ENCODE measurements at regions not wholly inside any gene's neighbourhood (a gene's known extent, or its start where the extent isn't known, plus 50 kb on each side); places are given as distances from the start of the nearest gene placed in this dataset.

GRCh38 chr5:174315471-174315870 lies 270.0 kb downstream of the NSG2 start:
- H3K27ac ChIP-seq (ENCODE audit: low read depth in 1 of 2, low read length in 1 of 2) = no peak overlapping the region
- H3K27me3 ChIP-seq (ENCODE audit: control insufficient read depth in 2 of 2, insufficient read depth in 1 of 2, low read length in 1 of 2) = peaks cover 4 to 26% of the 10 kb centered on the region in 2 donors
- H3K36me3 ChIP-seq (ENCODE audit: control insufficient read depth in 2 of 2, insufficient read depth in 2 of 2, low read length in 1 of 2) = no peaks in the 10 kb centered on the region
- no peak for DNase-seq (ENCODE audit: low read depth in 6 of 9, low spot score in 9 of 9)
- WGBS = 84% methylated on average over 5 of the region's 5 CpGs
- H3K4me3 ChIP-seq (ENCODE audit: low read length in 2 of 2) = no peak overlapping the region
- H3K4me1 ChIP-seq (ENCODE audit: control insufficient read depth in 2 of 2, insufficient read depth in 2 of 2, low read length in 2 of 2) = no peaks in the 10 kb centered on the region
- no peaks in the 10 kb centered on the region for H3K9me3 ChIP-seq (ENCODE audit: control insufficient read depth in 2 of 2, insufficient read depth in 1 of 2, low read length in 1 of 2)

GRCh38 chr5:174315871-174316270 lies 270.4 kb downstream of the NSG2 start:
- WGBS = 94% methylated on average over 17 of the region's 17 CpGs

DNA sequence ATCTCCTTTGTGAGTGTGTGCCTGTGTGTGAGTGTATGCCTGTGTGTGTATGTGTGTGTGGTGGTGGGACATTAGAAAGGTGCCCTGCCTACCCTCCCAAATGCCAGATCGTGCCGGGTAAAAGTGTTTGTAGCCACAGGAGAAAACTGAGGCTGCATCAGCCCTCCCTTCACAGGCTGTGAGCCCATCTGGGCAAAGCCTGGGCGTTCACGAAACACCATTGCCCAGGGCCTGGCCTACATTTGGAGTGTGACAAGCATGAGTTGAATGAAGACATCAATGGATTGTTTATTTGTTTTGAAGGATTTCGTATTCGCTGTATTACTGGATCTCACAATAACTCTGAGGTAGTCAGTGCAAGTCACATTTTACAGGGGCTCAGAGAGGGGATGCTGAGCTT lies 270.8 kb downstream of the NSG2 start:
- Histone ChIP-seq H3K27ac (ENCODE audit: low read depth in 1 of 2, low read length in 1 of 2) (no peak overlapping the region), H3K4me3 (ENCODE audit: low read length in 2 of 2) (no peak overlapping the region), H3K36me3 (ENCODE audit: control insufficient read depth in 2 of 2, insufficient read depth in 2 of 2, low read length in 1 of 2) (no peaks in the 10 kb centered on the region), H3K9me3 (ENCODE audit: control insufficient read depth in 2 of 2, insufficient read depth in 1 of 2, low read length in 1 of 2) (no peaks in the 10 kb centered on the region), H3K27me3 (ENCODE audit: control insufficient read depth in 2 of 2, insufficient read depth in 1 of 2, low read length in 1 of 2) (peaks cover 4 to 20% of the 10 kb centered on the region in 2 donors), H3K4me1 (ENCODE audit: control insufficient read depth in 2 of 2, insufficient read depth in 2 of 2, low read length in 2 of 2) (no peaks in the 10 kb centered on the region)
- 87% methylated on average over 6 of the region's 6 CpGs for WGBS
- no peak for DNase-seq (ENCODE audit: low read depth in 6 of 9, low spot score in 9 of 9)

More at GRCh38 chr5:174315871-174316270, 270.4 kb downstream of the NSG2 start:
- H3K36me3 ChIP-seq (ENCODE audit: control insufficient read depth in 2 of 2, insufficient read depth in 2 of 2, low read length in 1 of 2) = no peaks in the 10 kb centered on the region
- DNase-seq (ENCODE audit: low read depth in 6 of 9, low spot score in 9 of 9) = no peak
- no peak overlapping the region for H3K4me3 ChIP-seq (ENCODE audit: low read length in 2 of 2)
- H3K4me1 ChIP-seq (ENCODE audit: control insufficient read depth in 2 of 2, insufficient read depth in 2 of 2, low read length in 2 of 2) = no peaks in the 10 kb centered on the region
- no peaks in the 10 kb centered on the region for H3K9me3 ChIP-seq (ENCODE audit: control insufficient read depth in 2 of 2, insufficient read depth in 1 of 2, low read length in 1 of 2)
- peaks cover 4 to 24% of the 10 kb centered on the region in 2 donors for H3K27me3 ChIP-seq (ENCODE audit: control insufficient read depth in 2 of 2, insufficient read depth in 1 of 2, low read length in 1 of 2)
- no peak overlapping the region for H3K27ac ChIP-seq (ENCODE audit: low read depth in 1 of 2, low read length in 1 of 2)

DNA sequence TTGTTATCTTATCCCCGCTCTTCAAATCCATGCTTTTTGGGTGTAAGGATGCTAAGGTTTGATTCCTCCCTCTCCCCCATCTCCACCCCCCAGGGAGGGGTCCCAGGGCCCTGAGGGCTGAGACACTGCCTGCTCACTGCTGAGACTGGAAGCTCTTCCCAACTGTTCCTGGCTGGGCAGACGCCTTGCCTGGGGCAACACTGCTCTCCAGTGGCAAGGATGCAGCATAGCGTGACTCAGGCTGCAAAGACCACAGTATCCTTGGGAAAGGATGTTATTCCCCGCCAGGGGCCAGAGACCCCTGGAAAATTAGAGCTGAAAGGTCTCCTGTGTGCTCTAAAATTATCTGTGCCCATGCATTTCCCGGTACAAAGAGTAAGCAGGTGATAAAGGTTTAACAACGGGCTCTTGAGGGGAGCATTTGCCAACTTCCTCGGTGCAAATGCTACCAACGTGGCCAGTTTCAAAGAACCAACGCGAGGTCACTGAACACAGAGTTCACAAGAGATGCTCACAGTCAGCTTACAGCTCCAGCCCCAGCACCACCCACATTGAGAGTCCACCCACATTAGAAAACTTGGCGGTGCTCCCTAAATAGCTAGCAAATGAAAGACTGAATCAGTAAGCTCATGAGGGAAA lies 271.9 kb downstream of the NSG2 start:
- WGBS = 22% methylated on average over 11 of the region's 11 CpGs
- Histone ChIP-seq H3K27ac (ENCODE audit: low read depth in 1 of 2, low read length in 1 of 2) (no peak overlapping the region), H3K27me3 (ENCODE audit: control insufficient read depth in 2 of 2, insufficient read depth in 1 of 2, low read length in 1 of 2) (peaks cover 0 to 9% of the 10 kb centered on the region in 2 donors), H3K9me3 (ENCODE audit: control insufficient read depth in 2 of 2, insufficient read depth in 1 of 2, low read length in 1 of 2) (no peaks in the 10 kb centered on the region), H3K4me1 (ENCODE audit: control insufficient read depth in 2 of 2, insufficient read depth in 2 of 2, low read length in 2 of 2) (no peaks in the 10 kb centered on the region), H3K36me3 (ENCODE audit: control insufficient read depth in 2 of 2, insufficient read depth in 2 of 2, low read length in 1 of 2) (no peaks in the 10 kb centered on the region), H3K4me3 (ENCODE audit: low read length in 2 of 2) (no peak overlapping the region)
- DNase-seq (ENCODE audit: low read depth in 6 of 9, low spot score in 9 of 9) = no peak

- H3K27ac ChIP-seq (ENCODE audit: low read depth in 1 of 2, low read length in 1 of 2) = no peak overlapping the region
- no peaks in the 10 kb centered on the region for H3K4me1 ChIP-seq (ENCODE audit: control insufficient read depth in 2 of 2, insufficient read depth in 2 of 2, low read length in 2 of 2)
- no peak overlapping the region for H3K4me3 ChIP-seq (ENCODE audit: low read length in 2 of 2)
- DNase-seq (ENCODE audit: low read depth in 6 of 9, low spot score in 9 of 9) = no peak
- H3K36me3 ChIP-seq (ENCODE audit: control insufficient read depth in 2 of 2, insufficient read depth in 2 of 2, low read length in 1 of 2) = no peaks in the 10 kb centered on the region
- peaks cover 0 to 2% of the 10 kb centered on the region in 2 donors for H3K27me3 ChIP-seq (ENCODE audit: control insufficient read depth in 2 of 2, insufficient read depth in 1 of 2, low read length in 1 of 2)
- H3K9me3 ChIP-seq (ENCODE audit: control insufficient read depth in 2 of 2, insufficient read depth in 1 of 2, low read length in 1 of 2) = no peaks in the 10 kb centered on the region
Measured at GRCh38 chr5:174318578-174318977, 273.1 kb downstream of the NSG2 start.

- 91% methylated on average over 9 of the region's 9 CpGs for WGBS
- no peaks in the 10 kb centered on the region for H3K9me3 ChIP-seq (ENCODE audit: control insufficient read depth in 2 of 2, insufficient read depth in 1 of 2, low read length in 1 of 2)
- H3K27ac ChIP-seq (ENCODE audit: low read depth in 1 of 2, low read length in 1 of 2) = no peak overlapping the region
- H3K36me3 ChIP-seq (ENCODE audit: control insufficient read depth in 2 of 2, insufficient read depth in 2 of 2, low read length in 1 of 2) = no peaks in the 10 kb centered on the region
- no peaks in the 10 kb centered on the region for H3K4me1 ChIP-seq (ENCODE audit: control insufficient read depth in 2 of 2, insufficient read depth in 2 of 2, low read length in 2 of 2)
- no peak overlapping the region for H3K4me3 ChIP-seq (ENCODE audit: low read length in 2 of 2)
- no peak for DNase-seq (ENCODE audit: low read depth in 6 of 9, low spot score in 9 of 9)
- peaks cover 0 to 2% of the 10 kb centered on the region in 2 donors for H3K27me3 ChIP-seq (ENCODE audit: control insufficient read depth in 2 of 2, insufficient read depth in 1 of 2, low read length in 1 of 2)
Measured at GRCh38 chr5:174319551-174319950, 274.0 kb downstream of the NSG2 start.

DNA sequence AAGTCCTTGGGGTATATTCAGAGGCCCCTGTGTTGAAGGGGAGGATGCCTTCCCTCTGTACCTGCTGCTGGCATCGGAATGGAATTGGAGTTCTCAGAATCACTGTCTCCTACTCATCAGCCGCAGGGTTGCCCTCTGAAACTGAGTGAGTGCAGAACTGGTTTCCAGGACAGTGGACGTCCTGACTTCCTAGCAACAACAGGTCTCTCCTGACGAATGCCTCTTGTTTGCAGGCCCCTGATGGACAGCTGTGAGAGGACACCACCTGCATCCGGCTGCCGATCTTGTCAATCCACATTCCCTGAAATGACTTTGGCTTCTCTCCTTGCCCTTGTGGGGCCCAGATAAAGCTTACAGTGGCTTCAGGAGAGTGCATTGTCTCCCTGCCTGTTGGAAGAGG lies 274.5 kb downstream of the NSG2 start:
- Histone ChIP-seq H3K4me3 (ENCODE audit: low read length in 2 of 2) (no peak overlapping the region), H3K9me3 (ENCODE audit: control insufficient read depth in 2 of 2, insufficient read depth in 1 of 2, low read length in 1 of 2) (no peaks in the 10 kb centered on the region), H3K27me3 (ENCODE audit: control insufficient read depth in 2 of 2, insufficient read depth in 1 of 2, low read length in 1 of 2) (peaks cover 0 to 2% of the 10 kb centered on the region in 2 donors), H3K36me3 (ENCODE audit: control insufficient read depth in 2 of 2, insufficient read depth in 2 of 2, low read length in 1 of 2) (no peaks in the 10 kb centered on the region), H3K4me1 (ENCODE audit: control insufficient read depth in 2 of 2, insufficient read depth in 2 of 2, low read length in 2 of 2) (no peaks in the 10 kb centered on the region), H3K27ac (ENCODE audit: low read depth in 1 of 2, low read length in 1 of 2) (no peak overlapping the region)
- no peak for DNase-seq (ENCODE audit: low read depth in 6 of 9, low spot score in 9 of 9)
- 70% methylated on average over 6 of the region's 6 CpGs for WGBS

DNA sequence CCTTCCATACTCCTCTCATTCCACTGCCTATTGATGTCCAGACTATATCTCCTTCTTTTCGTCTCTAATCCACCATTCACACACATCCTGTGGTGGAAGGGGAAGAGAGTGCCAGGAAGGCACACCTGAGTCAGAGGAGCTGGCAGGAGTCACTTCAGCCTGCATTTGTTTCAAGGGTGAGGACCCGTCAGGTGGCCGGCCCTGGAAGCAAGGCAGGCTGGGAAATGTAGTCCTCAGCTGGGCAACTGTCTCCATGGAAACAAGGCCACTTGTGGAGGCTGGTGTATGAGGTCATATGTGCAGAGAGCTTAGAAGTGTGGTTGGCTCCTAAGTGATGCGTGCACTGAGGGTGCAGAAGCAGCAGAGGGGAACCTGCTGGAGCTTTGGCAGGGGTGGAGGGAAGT lies 278.4 kb downstream of the NSG2 start:
- Histone ChIP-seq H3K27ac (ENCODE audit: low read depth in 1 of 2, low read length in 1 of 2) (no peak overlapping the region), H3K4me3 (ENCODE audit: low read length in 2 of 2) (no peak overlapping the region), H3K27me3 (ENCODE audit: control insufficient read depth in 2 of 2, insufficient read depth in 1 of 2, low read length in 1 of 2) (peaks cover 0 to 2% of the 10 kb centered on the region in 2 donors), H3K4me1 (ENCODE audit: control insufficient read depth in 2 of 2, insufficient read depth in 2 of 2, low read length in 2 of 2) (no peaks in the 10 kb centered on the region), H3K9me3 (ENCODE audit: control insufficient read depth in 2 of 2, insufficient read depth in 1 of 2, low read length in 1 of 2) (no peaks in the 10 kb centered on the region), H3K36me3 (ENCODE audit: control insufficient read depth in 2 of 2, insufficient read depth in 2 of 2, low read length in 1 of 2) (no peaks in the 10 kb centered on the region)
- WGBS = 10% methylated on average over 4 of the region's 4 CpGs
- no peak for DNase-seq (ENCODE audit: low read depth in 6 of 9, low spot score in 9 of 9)

DNA sequence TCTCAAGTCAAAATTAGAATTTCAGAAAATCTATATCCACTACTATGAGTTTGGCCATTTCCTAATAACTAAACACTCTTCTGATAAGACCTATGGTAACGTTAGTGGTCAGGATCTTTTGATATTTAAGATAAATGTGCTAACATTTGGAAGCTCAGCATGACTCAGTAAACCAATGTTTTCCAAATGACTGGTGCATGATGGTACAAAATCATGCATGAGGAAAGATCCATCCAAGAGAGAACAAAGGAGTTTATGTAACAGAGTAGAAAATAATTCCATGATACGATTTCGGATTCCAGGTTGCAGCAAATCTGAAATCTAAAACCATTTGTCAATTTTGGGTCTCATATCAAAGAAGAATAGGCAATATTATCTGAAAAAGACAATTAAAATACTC lies 279.2 kb downstream of the NSG2 start:
- H3K27ac ChIP-seq (ENCODE audit: low read depth in 1 of 2, low read length in 1 of 2) = no peak overlapping the region
- DNase-seq (ENCODE audit: low read depth in 6 of 9, low spot score in 9 of 9) = no peak
- H3K4me3 ChIP-seq (ENCODE audit: low read length in 2 of 2) = no peak overlapping the region
- peaks cover 0 to 2% of the 10 kb centered on the region in 2 donors for H3K27me3 ChIP-seq (ENCODE audit: control insufficient read depth in 2 of 2, insufficient read depth in 1 of 2, low read length in 1 of 2)
- no peaks in the 10 kb centered on the region for H3K36me3 ChIP-seq (ENCODE audit: control insufficient read depth in 2 of 2, insufficient read depth in 2 of 2, low read length in 1 of 2)
- 61% methylated on average over 3 of the region's 3 CpGs for WGBS
- no peaks in the 10 kb centered on the region for H3K4me1 ChIP-seq (ENCODE audit: control insufficient read depth in 2 of 2, insufficient read depth in 2 of 2, low read length in 2 of 2)
- no peaks in the 10 kb centered on the region for H3K9me3 ChIP-seq (ENCODE audit: control insufficient read depth in 2 of 2, insufficient read depth in 1 of 2, low read length in 1 of 2)

All from thymus (tissue), 11 donors.